DND-41 (cell line): ENCODE measurements at regions not wholly inside any gene's neighbourhood (a gene's known extent, or its start where the extent isn't known, plus 50 kb on each side); places are given as distances from the start of the nearest gene placed in this dataset.

Experiments
- ATAC-seq: fragments of 200-7000 bp; cut with Tn5 transposase; 3 replicates; pipeline ENCODE4 v1.9.1; 2021; ENCODE audit warnings: low read depth; ENCODE audit not compliant: insufficient read depth
- DNase-seq: peaks from one replicate; pipeline ENCODE4 v3.0.0-alpha.2; 2020
- H2AFZ ChIP-seq: 2 replicates; pipeline ENCODE4 v1.6.0; 2012; ENCODE audit warnings: low read depth, low read length
- H3K27ac ChIP-seq: 2 replicates; pipeline ENCODE4 v1.5.1; 2012; ENCODE audit warnings: low read length, inconsistent platforms
- H3K27me3 ChIP-seq: fragments of 200-600 bp; sonication (generic); 2 replicates; pipeline ENCODE4 v1.6.0; 2012; ENCODE audit warnings: low read length, mild to moderate bottlenecking, inconsistent platforms; ENCODE audit not compliant: insufficient read depth, poor library complexity
- H3K36me3 ChIP-seq: 2 replicates; pipeline ENCODE4 v1.5.1; 2012; ENCODE audit warnings: low read length, inconsistent platforms; ENCODE audit not compliant: insufficient read depth
- H3K4me1 ChIP-seq: 2 replicates; pipeline ENCODE4 v1.5.1; 2012; ENCODE audit warnings: mild to moderate bottlenecking, low read length; ENCODE audit not compliant: insufficient read depth
- H3K4me2 ChIP-seq: 2 replicates; pipeline ENCODE4 v1.6.0; 2012; ENCODE audit warnings: mild to moderate bottlenecking, moderate library complexity, low read length, inconsistent platforms; ENCODE audit not compliant: insufficient read depth
- H3K4me3 ChIP-seq, 2 experiments: fragments of 200-600 bp in 1 of 2; shearing (Covaris generic) in 1 of 2; 2 replicates each; pipeline ENCODE4 v1.5.1; 2012 to 2016; ENCODE audit warnings: inconsistent platforms in 2 of 2, low read length in 2 of 2, mild to moderate bottlenecking in 2 of 2, low read depth in 1 of 2, moderate library complexity in 1 of 2
- H3K79me2 ChIP-seq: 2 replicates; pipeline ENCODE4 v1.6.0; 2012; ENCODE audit warnings: low read length, inconsistent platforms; ENCODE audit not compliant: insufficient read depth
- H3K9ac ChIP-seq: 2 replicates; pipeline ENCODE4 v1.6.0; 2012; ENCODE audit warnings: low read depth, mild to moderate bottlenecking, inconsistent platforms, low read length, moderate library complexity
- H3K9me3 ChIP-seq: 2 replicates; pipeline ENCODE4 v1.5.1; 2012; ENCODE audit warnings: low read length, moderate library complexity, mild to moderate bottlenecking, inconsistent platforms; ENCODE audit not compliant: insufficient read depth, severe bottlenecking
- H4K20me1 ChIP-seq: 2 replicates; pipeline ENCODE4 v1.6.0; 2012; ENCODE audit warnings: low read length; ENCODE audit not compliant: insufficient read depth
- EZH2 ChIP-seq: IDR thresholded peaks from 3 replicates; pipeline ENCODE4 v1.6.1; 2012; ENCODE audit warnings: borderline replicate concordance, low read depth, mild to moderate bottlenecking, moderate library complexity, low read length, inconsistent platforms; ENCODE audit not compliant: severe bottlenecking
- TF ChIP-seq, protein P1 (sequence below): IDR thresholded peaks from 2 replicates; pipeline ENCODE4 v1.5.1; 2012; ENCODE audit warnings: borderline replicate concordance, low read length, moderate library complexity, mild to moderate bottlenecking; ENCODE audit not compliant: poor library complexity, severe bottlenecking; ENCODE audit errors: extremely low read depth

DNA sequence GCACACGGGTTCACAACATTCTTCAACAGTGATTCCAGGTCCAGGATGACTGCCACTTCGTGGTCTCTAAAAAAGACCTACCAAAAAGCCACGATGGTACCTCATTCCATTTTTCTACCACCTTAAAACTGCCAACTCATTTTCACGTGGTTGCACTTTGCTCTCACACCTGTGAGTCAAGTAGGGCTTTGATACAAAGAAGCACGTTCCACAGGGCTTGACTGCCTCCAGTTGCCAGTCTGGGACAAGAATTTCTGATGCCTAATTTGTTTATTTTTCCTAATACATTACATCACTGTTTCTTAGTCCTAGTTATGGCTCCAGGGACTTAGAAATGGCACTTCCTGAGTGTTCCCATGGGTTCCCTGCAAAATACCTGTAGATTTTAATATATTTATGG is 911.6 kb upstream of the EEF2KMT start:
- Histone ChIP-seq H3K9me3 (no peaks in the 10 kb centered on the region), H3K9ac (no peak overlapping the region), H3K27me3 (no peaks in the 10 kb centered on the region), H3K79me2 (no peaks in the 10 kb centered on the region), H3K4me2 (no peak overlapping the region), H3K27ac (no peak overlapping the region), H4K20me1 (no peaks in the 10 kb centered on the region), H3K4me1 (no peaks in the 10 kb centered on the region), H3K4me3 (no peak overlapping the region), H3K36me3 (no peaks in the 10 kb centered on the region), H2AFZ (no peak overlapping the region)
- no peak for ATAC-seq
- DNase-seq, result no peak
- TF ChIP-seq EZH2, result no peak

DNA sequence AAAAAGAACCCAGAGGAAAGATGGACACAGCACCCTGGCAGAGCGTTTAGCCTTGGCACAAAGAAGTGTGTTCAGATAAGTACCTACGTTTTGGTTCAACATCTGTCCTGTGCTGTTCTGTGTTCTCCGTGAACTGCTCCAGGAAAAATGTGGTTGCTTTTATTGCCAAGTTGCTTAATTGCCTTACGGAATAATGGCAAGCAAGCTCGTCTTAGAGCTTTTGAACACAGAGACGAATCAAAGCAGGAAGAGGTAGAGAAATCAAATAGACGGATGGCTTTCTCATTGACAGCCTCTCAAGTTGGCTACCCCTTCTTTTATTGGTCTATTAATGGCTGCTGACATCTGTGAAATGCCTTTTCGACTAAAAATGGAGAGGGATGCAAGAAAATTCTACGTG is 911.1 kb upstream of the EEF2KMT start:
- Histone ChIP-seq H4K20me1 (no peaks in the 10 kb centered on the region), H3K27ac (no peak overlapping the region), H3K4me3 (no peak overlapping the region), H3K4me2 (no peak overlapping the region), H3K27me3 (no peaks in the 10 kb centered on the region), H3K4me1 (no peaks in the 10 kb centered on the region), H3K9ac (no peak overlapping the region), H3K36me3 (no peaks in the 10 kb centered on the region), H3K9me3 (no peaks in the 10 kb centered on the region), H3K79me2 (no peaks in the 10 kb centered on the region), H2AFZ (no peak overlapping the region)
- ATAC-seq, result no peak
- no peak for DNase-seq
- TF ChIP-seq EZH2, result no peak
- TF ChIP-seq, protein P1, sequence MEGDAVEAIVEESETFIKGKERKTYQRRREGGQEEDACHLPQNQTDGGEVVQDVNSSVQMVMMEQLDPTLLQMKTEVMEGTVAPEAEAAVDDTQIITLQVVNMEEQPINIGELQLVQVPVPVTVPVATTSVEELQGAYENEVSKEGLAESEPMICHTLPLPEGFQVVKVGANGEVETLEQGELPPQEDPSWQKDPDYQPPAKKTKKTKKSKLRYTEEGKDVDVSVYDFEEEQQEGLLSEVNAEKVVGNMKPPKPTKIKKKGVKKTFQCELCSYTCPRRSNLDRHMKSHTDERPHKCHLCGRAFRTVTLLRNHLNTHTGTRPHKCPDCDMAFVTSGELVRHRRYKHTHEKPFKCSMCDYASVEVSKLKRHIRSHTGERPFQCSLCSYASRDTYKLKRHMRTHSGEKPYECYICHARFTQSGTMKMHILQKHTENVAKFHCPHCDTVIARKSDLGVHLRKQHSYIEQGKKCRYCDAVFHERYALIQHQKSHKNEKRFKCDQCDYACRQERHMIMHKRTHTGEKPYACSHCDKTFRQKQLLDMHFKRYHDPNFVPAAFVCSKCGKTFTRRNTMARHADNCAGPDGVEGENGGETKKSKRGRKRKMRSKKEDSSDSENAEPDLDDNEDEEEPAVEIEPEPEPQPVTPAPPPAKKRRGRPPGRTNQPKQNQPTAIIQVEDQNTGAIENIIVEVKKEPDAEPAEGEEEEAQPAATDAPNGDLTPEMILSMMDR, result no peak

DNA sequence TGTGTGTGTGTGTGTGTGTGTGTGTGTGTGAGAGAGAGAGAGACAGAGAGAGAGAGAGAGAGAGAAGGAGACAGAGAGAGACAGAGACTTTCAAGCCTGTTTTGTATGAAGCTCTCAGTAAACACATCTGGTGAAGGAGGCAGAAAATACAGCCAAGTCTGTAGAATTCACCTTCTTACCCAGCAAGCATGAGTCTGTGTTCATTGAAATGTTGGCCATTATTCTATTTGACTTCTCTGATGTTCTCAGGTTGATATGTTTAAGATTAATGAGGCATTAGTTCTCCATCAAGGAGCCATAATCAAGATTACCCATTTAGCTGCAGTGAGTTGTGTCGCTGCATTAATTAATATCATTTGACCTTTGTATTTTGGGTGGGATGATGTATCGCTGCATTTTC is 895.8 kb upstream of the EEF2KMT start:
- Histone ChIP-seq H3K4me2 (no peak overlapping the region), H2AFZ (no peak overlapping the region), H3K9ac (no peak overlapping the region), H3K79me2 (no peaks in the 10 kb centered on the region), H3K9me3 (no peaks in the 10 kb centered on the region), H3K4me1 (no peaks in the 10 kb centered on the region), H3K27me3 (no peaks in the 10 kb centered on the region), H3K27ac (no peak overlapping the region), H3K4me3 (no peak overlapping the region), H3K36me3 (no peaks in the 10 kb centered on the region), H4K20me1 (no peaks in the 10 kb centered on the region)
- no peak for DNase-seq
- ATAC-seq, result no peak
- TF ChIP-seq, protein P1, result no peak
- no peak for TF ChIP-seq EZH2

DNA sequence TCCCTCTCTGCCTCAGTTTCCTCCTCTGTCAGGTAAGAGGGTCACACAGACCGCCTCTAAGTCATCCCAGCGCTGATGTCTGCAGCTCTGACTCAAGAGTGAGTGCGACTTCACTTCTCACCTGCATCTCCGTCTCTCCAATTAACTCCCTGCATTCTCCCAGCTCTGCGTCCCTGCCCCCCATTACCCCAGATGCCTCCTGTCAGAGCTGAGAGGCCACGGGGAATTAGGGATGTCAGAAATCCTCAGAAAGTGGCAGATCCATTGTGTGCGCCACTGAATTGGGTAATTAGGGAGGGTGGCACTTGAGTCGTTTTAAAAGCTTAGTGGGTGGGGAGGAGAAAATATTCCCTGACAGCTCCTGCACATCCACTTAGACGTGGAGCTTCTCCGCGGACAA is 885.4 kb upstream of the EEF2KMT start:
- Histone ChIP-seq H3K27me3 (no peaks in the 10 kb centered on the region), H3K9me3 (no peaks in the 10 kb centered on the region), H2AFZ (no peak overlapping the region), H3K36me3 (no peaks in the 10 kb centered on the region), H3K4me3 (no peak overlapping the region), H3K27ac (no peak overlapping the region), H3K4me2 (no peak overlapping the region), H3K9ac (no peak overlapping the region), H4K20me1 (no peaks in the 10 kb centered on the region), H3K79me2 (no peaks in the 10 kb centered on the region), H3K4me1 (no peaks in the 10 kb centered on the region)
- ATAC-seq, result no peak
- TF ChIP-seq, protein P1, result no peak
- no peak for TF ChIP-seq EZH2
- DNase-seq, result no peak
